Liver (tissue), 8 donors: ENCODE measurements at regions not wholly inside any gene's neighbourhood (a gene's known extent, or its start where the extent isn't known, plus 50 kb on each side); places are given as distances from the start of the nearest gene placed in this dataset.

ENCODE experiments used
- DNase-seq: peaks from one replicate; pipeline ENCODE4 v3.0.0-alpha.2; 2017; ENCODE audit warnings: low spot score
- H3K27ac ChIP-seq, 2 donors: one replicate each; pipeline ENCODE4 v1.7.0; 2013; ENCODE audit warnings: inconsistent platforms in 2 of 2, low read length in 2 of 2, control low read depth in 1 of 2, low read depth in 1 of 2, mild to moderate bottlenecking in 1 of 2
- H3K27me3 ChIP-seq, 4 donors: one replicate each; pipeline versions ENCODE4 v1.6.1 to v1.7.0; 2013; ENCODE audit warnings: low read length in 3 of 4, inconsistent platforms in 1 of 4, mild to moderate bottlenecking in 1 of 4, moderate library complexity in 1 of 4; ENCODE audit not compliant: control insufficient read depth in 4 of 4, insufficient read depth in 4 of 4
- H3K36me3 ChIP-seq, 4 donors: one replicate each; pipeline versions ENCODE4 v1.6.1 to v1.7.0; 2013; ENCODE audit warnings: low read length in 3 of 4, mild to moderate bottlenecking in 3 of 4, low read depth in 1 of 4, moderate library complexity in 1 of 4; ENCODE audit not compliant: control insufficient read depth in 4 of 4, insufficient read depth in 3 of 4
- H3K4me1 ChIP-seq, 4 donors: one replicate each; pipeline versions ENCODE4 v1.6.1 to v1.7.0; 2013; ENCODE audit warnings: low read length in 3 of 4, mild to moderate bottlenecking in 3 of 4, moderate library complexity in 1 of 4; ENCODE audit not compliant: control insufficient read depth in 4 of 4, insufficient read depth in 4 of 4
- H3K4me3 ChIP-seq, 3 donors: one replicate each; pipeline versions ENCODE4 v1.6.1 to v1.7.0; 2013; ENCODE audit warnings: low read length in 3 of 3, control low read depth in 1 of 3, low read depth in 1 of 3, mild to moderate bottlenecking in 1 of 3
- H3K9ac ChIP-seq, 2 donors: one replicate each; pipeline ENCODE4 v1.7.0; 2013; ENCODE audit warnings: low read length in 2 of 2, mild to moderate bottlenecking in 2 of 2, moderate library complexity in 2 of 2, control low read depth in 1 of 2, low read depth in 1 of 2
- H3K9me3 ChIP-seq, 4 donors: one replicate each; pipeline versions ENCODE4 v1.6.1 to v1.7.0; 2013; ENCODE audit warnings: low read length in 3 of 4; ENCODE audit not compliant: control insufficient read depth in 4 of 4
- EGR1 ChIP-seq, 2 donors: IDR thresholded peaks; 2 replicates each; pipeline ENCODE4 v1.6.1; 2016 to 2018; ENCODE audit warnings: antibody characterized with exemption in 2 of 2, low read depth in 2 of 2
- FOXA1 ChIP-seq: IDR thresholded peaks from 2 replicates; pipeline ENCODE4 v1.6.1; 2016; ENCODE audit warnings: antibody characterized with exemption
- FOXA2 ChIP-seq: IDR thresholded peaks from 2 replicates; pipeline ENCODE4 v1.6.1; 2016; ENCODE audit warnings: antibody characterized with exemption
- GABPA ChIP-seq, 2 donors: IDR thresholded peaks in 1 of 2; conservative IDR thresholded peaks in 1 of 2; 2 replicates each; pipeline ENCODE4 v1.6.1; 2016; ENCODE audit warnings: antibody characterized with exemption in 2 of 2, mild to moderate bottlenecking in 1 of 2, moderate library complexity in 1 of 2
- HNF4A ChIP-seq, 2 donors: conservative IDR thresholded peaks; 2 replicates each; pipeline ENCODE4 v1.6.1; 2016; ENCODE audit warnings: antibody characterized with exemption in 2 of 2, mild to moderate bottlenecking in 2 of 2
- HNF4G ChIP-seq: IDR thresholded peaks from 2 replicates; pipeline ENCODE4 v1.6.1; 2016; ENCODE audit warnings: antibody characterized with exemption
- JUND ChIP-seq, 2 donors: IDR thresholded peaks; 2 replicates each; pipeline ENCODE4 v1.6.1; 2016; ENCODE audit warnings: antibody characterized with exemption in 2 of 2
- NR2F2 ChIP-seq: IDR thresholded peaks from 2 replicates; pipeline ENCODE4 v1.6.1; 2016; ENCODE audit warnings: antibody characterized with exemption
- RAD21 ChIP-seq, 2 donors: IDR thresholded peaks; 2 replicates each; pipeline ENCODE4 v1.6.1; 2016; ENCODE audit warnings: antibody characterized with exemption in 2 of 2, mild to moderate bottlenecking in 2 of 2
- RXRA ChIP-seq, 2 donors: IDR thresholded peaks; 2 replicates each; pipeline ENCODE4 v1.6.1; 2017 to 2018; ENCODE audit warnings: antibody characterized with exemption in 2 of 2, mild to moderate bottlenecking in 1 of 2
- SP1 ChIP-seq: IDR thresholded peaks from 2 replicates; pipeline ENCODE4 v1.6.1; 2018; ENCODE audit warnings: antibody characterized with exemption, mild to moderate bottlenecking
- TAF1 ChIP-seq: conservative IDR thresholded peaks from 2 replicates; pipeline ENCODE4 v1.6.1; 2016; ENCODE audit warnings: antibody characterized with exemption, mild to moderate bottlenecking
- YY1 ChIP-seq: IDR thresholded peaks from 2 replicates; pipeline ENCODE4 v1.6.1; 2016; ENCODE audit warnings: antibody characterized with exemption, mild to moderate bottlenecking
- ZBTB33 ChIP-seq: IDR thresholded peaks from 2 replicates; pipeline ENCODE4 v1.6.1; 2016; ENCODE audit warnings: antibody characterized with exemption
- WGBS: extraction: QIAGEN DNeasy Blood & Tissue Kit; methylation state at CpG from one replicate; pipeline ENCODE4 v1.1.7; 2013; 5-methylcytosine and 5-hydroxymethylcytosine counted together
- TF ChIP-seq, protein P1 (sequence below): IDR thresholded peaks from 2 replicates; pipeline ENCODE4 v1.6.1; 2016; ENCODE audit warnings: antibody characterized with exemption
- TF ChIP-seq, protein P2 (sequence below): IDR thresholded peaks from 2 replicates; pipeline ENCODE4 v1.6.1; 2016; ENCODE audit warnings: antibody characterized with exemption, mild to moderate bottlenecking
- TF ChIP-seq, protein P3 (sequence below): IDR thresholded peaks from 2 replicates; pipeline ENCODE4 v1.6.1; 2016; ENCODE audit warnings: antibody characterized with exemption
- TF ChIP-seq, protein P4 (sequence below): fragments of 150-350 bp; IDR thresholded peaks from 2 replicates; pipeline ENCODE4 v1.5.1; 2017; ENCODE audit warnings: improper control_type of control experiment, low read depth, low read length; ENCODE audit not compliant: missing input control
- donor health status: healthy.
- donor health status: healthy.
- donor health status: healthy.
- donor health status: healthy.
- donor health status: healthy.

GRCh38 chr9:99437145-99437544 is 215.1 kb downstream of the SEC61B start:
- Histone ChIP-seq H3K4me1 (no peaks in the 10 kb centered on the region), H3K27ac (no peak overlapping the region), H3K9me3 (no peaks in the 10 kb centered on the region), H3K27me3 (no peaks in the 10 kb centered on the region), H3K36me3 (no peaks in the 10 kb centered on the region), H3K4me3 (no peak overlapping the region), H3K9ac (no peak overlapping the region)
- WGBS: 91% methylated on average over 3 of the region's 3 CpGs
- no peak for TF ChIP-seq RAD21 (IDR thresholded peaks at IDR 0.05)
- TF ChIP-seq HNF4A (conservative IDR thresholded peaks at IDR 0.05): no peak
- TF ChIP-seq, protein P1, sequence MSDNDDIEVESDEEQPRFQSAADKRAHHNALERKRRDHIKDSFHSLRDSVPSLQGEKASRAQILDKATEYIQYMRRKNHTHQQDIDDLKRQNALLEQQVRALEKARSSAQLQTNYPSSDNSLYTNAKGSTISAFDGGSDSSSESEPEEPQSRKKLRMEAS: no peak
- no peak for TF ChIP-seq JUND (IDR thresholded peaks at IDR 0.05)
- no peak for TF ChIP-seq YY1
- TF ChIP-seq, protein P2, sequence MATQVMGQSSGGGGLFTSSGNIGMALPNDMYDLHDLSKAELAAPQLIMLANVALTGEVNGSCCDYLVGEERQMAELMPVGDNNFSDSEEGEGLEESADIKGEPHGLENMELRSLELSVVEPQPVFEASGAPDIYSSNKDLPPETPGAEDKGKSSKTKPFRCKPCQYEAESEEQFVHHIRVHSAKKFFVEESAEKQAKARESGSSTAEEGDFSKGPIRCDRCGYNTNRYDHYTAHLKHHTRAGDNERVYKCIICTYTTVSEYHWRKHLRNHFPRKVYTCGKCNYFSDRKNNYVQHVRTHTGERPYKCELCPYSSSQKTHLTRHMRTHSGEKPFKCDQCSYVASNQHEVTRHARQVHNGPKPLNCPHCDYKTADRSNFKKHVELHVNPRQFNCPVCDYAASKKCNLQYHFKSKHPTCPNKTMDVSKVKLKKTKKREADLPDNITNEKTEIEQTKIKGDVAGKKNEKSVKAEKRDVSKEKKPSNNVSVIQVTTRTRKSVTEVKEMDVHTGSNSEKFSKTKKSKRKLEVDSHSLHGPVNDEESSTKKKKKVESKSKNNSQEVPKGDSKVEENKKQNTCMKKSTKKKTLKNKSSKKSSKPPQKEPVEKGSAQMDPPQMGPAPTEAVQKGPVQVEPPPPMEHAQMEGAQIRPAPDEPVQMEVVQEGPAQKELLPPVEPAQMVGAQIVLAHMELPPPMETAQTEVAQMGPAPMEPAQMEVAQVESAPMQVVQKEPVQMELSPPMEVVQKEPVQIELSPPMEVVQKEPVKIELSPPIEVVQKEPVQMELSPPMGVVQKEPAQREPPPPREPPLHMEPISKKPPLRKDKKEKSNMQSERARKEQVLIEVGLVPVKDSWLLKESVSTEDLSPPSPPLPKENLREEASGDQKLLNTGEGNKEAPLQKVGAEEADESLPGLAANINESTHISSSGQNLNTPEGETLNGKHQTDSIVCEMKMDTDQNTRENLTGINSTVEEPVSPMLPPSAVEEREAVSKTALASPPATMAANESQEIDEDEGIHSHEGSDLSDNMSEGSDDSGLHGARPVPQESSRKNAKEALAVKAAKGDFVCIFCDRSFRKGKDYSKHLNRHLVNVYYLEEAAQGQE: no peak
- no peak for TF ChIP-seq FOXA1
- no peak for TF ChIP-seq HNF4G
- no peak for TF ChIP-seq NR2F2
- no peak for TF ChIP-seq FOXA2
- no peak for TF ChIP-seq EGR1 (IDR thresholded peaks at IDR 0.05; ENCODE audit: low read depth in 2 of 2)
- TF ChIP-seq, protein P3, sequence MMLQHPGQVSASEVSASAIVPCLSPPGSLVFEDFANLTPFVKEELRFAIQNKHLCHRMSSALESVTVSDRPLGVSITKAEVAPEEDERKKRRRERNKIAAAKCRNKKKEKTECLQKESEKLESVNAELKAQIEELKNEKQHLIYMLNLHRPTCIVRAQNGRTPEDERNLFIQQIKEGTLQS: no peak
- no peak for TF ChIP-seq ZBTB33
- TF ChIP-seq TAF1: no peak
- no peak for TF ChIP-seq SP1
- no peak for TF ChIP-seq GABPA (IDR thresholded peaks at IDR 0.05 in 1 of 2, conservative IDR thresholded peaks at IDR 0.05 in 1 of 2)
- no peak for TF ChIP-seq RXRA (IDR thresholded peaks at IDR 0.05)
- TF ChIP-seq, protein P4, sequence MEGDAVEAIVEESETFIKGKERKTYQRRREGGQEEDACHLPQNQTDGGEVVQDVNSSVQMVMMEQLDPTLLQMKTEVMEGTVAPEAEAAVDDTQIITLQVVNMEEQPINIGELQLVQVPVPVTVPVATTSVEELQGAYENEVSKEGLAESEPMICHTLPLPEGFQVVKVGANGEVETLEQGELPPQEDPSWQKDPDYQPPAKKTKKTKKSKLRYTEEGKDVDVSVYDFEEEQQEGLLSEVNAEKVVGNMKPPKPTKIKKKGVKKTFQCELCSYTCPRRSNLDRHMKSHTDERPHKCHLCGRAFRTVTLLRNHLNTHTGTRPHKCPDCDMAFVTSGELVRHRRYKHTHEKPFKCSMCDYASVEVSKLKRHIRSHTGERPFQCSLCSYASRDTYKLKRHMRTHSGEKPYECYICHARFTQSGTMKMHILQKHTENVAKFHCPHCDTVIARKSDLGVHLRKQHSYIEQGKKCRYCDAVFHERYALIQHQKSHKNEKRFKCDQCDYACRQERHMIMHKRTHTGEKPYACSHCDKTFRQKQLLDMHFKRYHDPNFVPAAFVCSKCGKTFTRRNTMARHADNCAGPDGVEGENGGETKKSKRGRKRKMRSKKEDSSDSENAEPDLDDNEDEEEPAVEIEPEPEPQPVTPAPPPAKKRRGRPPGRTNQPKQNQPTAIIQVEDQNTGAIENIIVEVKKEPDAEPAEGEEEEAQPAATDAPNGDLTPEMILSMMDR: no peak
- no peak for DNase-seq
